HUDEP-2 (cell line): ENCODE measurements at regions not wholly inside any gene's neighbourhood (a gene's known extent, or its start where the extent isn't known, plus 50 kb on each side); places are given as distances from the start of the nearest gene placed in this dataset.
"Not testable (repeated sequence)": the region's sequence is repeated elsewhere in the genome, so short reads cannot be mapped to it uniquely, and the experiment has no call there.

Experiments
- DNase-seq, 76 experiments: peaks; one replicate each; lab custom pipeline; 2025; ENCODE audit not compliant: unreplicated experiment in 76 of 76; lab: John Stamatoyannopoulos, UW

- no peak for DNase-seq
These were observed 346.4 kb upstream of the KCNMB2 start for GRCh38 chr3:178189854-178190253.

GRCh38 chr3:178193846-178194245 lies 342.4 kb upstream of the KCNMB2 start:
- DNase-seq = no peak

GRCh38 chr3:178194539-178194938 lies 341.7 kb upstream of the KCNMB2 start:
- no peak for DNase-seq

- no peak for DNase-seq
These were observed 340.4 kb upstream of the KCNMB2 start for GRCh38 chr3:178195824-178196223.

- DNase-seq = no peak
These were observed 337.9 kb upstream of the KCNMB2 start for GRCh38 chr3:178198329-178198728.

GRCh38 chr3:178200316-178200715 lies 335.9 kb upstream of the KCNMB2 start:
- DNase-seq = no peak

- no peak for DNase-seq
These were observed 334.5 kb upstream of the KCNMB2 start for GRCh38 chr3:178201714-178202113.

GRCh38 chr3:178202194-178202593 lies 334.0 kb upstream of the KCNMB2 start:
- no peak for DNase-seq

- no peak for DNase-seq
These were observed 333.1 kb upstream of the KCNMB2 start for GRCh38 chr3:178203165-178203564.

- no peak for DNase-seq
These were observed 332.6 kb upstream of the KCNMB2 start for GRCh38 chr3:178203650-178204049.

- no peak for DNase-seq
These were observed 330.5 kb upstream of the KCNMB2 start for GRCh38 chr3:178205740-178206139.

- no peak for DNase-seq
These were observed 329.7 kb upstream of the KCNMB2 start for GRCh38 chr3:178206521-178206920.

GRCh38 chr3:178207161-178207560 lies 329.1 kb upstream of the KCNMB2 start:
- not testable (repeated sequence) for DNase-seq

GRCh38 chr3:178207627-178208026 lies 328.6 kb upstream of the KCNMB2 start:
- DNase-seq = not testable (repeated sequence)

GRCh38 chr3:178209116-178209515 lies 327.1 kb upstream of the KCNMB2 start:
- DNase-seq = not testable (repeated sequence)

- DNase-seq = not testable (repeated sequence)
These were observed 326.6 kb upstream of the KCNMB2 start for GRCh38 chr3:178209618-178210017.

GRCh38 chr3:178211086-178211485 lies 325.1 kb upstream of the KCNMB2 start:
- not testable (repeated sequence) for DNase-seq

GRCh38 chr3:178217479-178217878 lies 318.8 kb upstream of the KCNMB2 start:
- DNase-seq = no peak

GRCh38 chr3:178218231-178218630 lies 318.0 kb upstream of the KCNMB2 start:
- no peak for DNase-seq

GRCh38 chr3:178219661-178220060 lies 316.6 kb upstream of the KCNMB2 start:
- not testable (repeated sequence) for DNase-seq

- DNase-seq = no peak
These were observed 312.4 kb upstream of the KCNMB2 start for GRCh38 chr3:178223876-178224275.

GRCh38 chr3:178226094-178226493 lies 310.1 kb upstream of the KCNMB2 start:
- no peak for DNase-seq

GRCh38 chr3:178231645-178232044 lies 304.6 kb upstream of the KCNMB2 start:
- DNase-seq = no peak
